MM.1S (cell line): ENCODE measurements at regions not wholly inside any gene's neighbourhood (a gene's known extent, or its start where the extent isn't known, plus 50 kb on each side); places are given as distances from the start of the nearest gene placed in this dataset.
"Not testable (repeated sequence)": the region's sequence is repeated elsewhere in the genome, so short reads cannot be mapped to it uniquely, and the experiment has no call there.

Experiments used
- DNase-seq: peaks from one replicate; pipeline ENCODE4 v3.0.0-alpha.2; 2015
- H2AFZ ChIP-seq: fragments of 300-600 bp; sonication (generic); 2 replicates; pipeline ENCODE4 v1.6.0; 2016; ENCODE audit warnings: antibody characterized with exemption, low read length
- H3F3A ChIP-seq: fragments of 300-600 bp; sonication (generic); 2 replicates; pipeline ENCODE4 v1.6.1; 2016; ENCODE audit warnings: mild to moderate bottlenecking, antibody characterized with exemption, low read length, moderate library complexity, mixed read lengths; ENCODE audit not compliant: insufficient read depth
- H3K27ac ChIP-seq: fragments of 300-600 bp; sonication (generic); 2 replicates; pipeline ENCODE4 v1.5.1; 2016; ENCODE audit warnings: mild to moderate bottlenecking, low read length
- H3K27me3 ChIP-seq: fragments of 300-600 bp; sonication (generic); replicated peaks from 2 replicates; pipeline ENCODE4 v1.6.0; 2016; ENCODE audit warnings: low read length; ENCODE audit not compliant: insufficient read depth
- H3K36me3 ChIP-seq: fragments of 300-600 bp; sonication (generic); replicated peaks from 2 replicates; pipeline ENCODE4 v1.6.1; 2016; ENCODE audit warnings: mild to moderate bottlenecking, low read length, mixed read lengths; ENCODE audit not compliant: insufficient read depth
- H3K4me1 ChIP-seq: fragments of 300-600 bp; sonication (generic); 2 replicates; pipeline ENCODE4 v1.6.1; 2016; ENCODE audit warnings: low read length, mixed read lengths
- H3K4me2 ChIP-seq: fragments of 300-600 bp; sonication (generic); 2 replicates; pipeline ENCODE4 v1.6.0; 2016; ENCODE audit warnings: low read depth, low read length
- H3K4me3 ChIP-seq: fragments of 300-600 bp; sonication (generic); 2 replicates; pipeline ENCODE4 v1.5.1; 2016; ENCODE audit warnings: low read length, mixed read lengths
- H3K79me2 ChIP-seq: fragments of 300-600 bp; sonication (generic); 2 replicates; pipeline ENCODE4 v1.6.1; 2016; ENCODE audit warnings: mixed run types, low read length, mixed read lengths
- H3K9ac ChIP-seq: fragments of 300-600 bp; sonication (generic); 2 replicates; pipeline ENCODE4 v1.6.1; 2016; ENCODE audit warnings: low read length, mixed read lengths
- H3K9me2 ChIP-seq: fragments of 300-600 bp; sonication (generic); replicated peaks from 2 replicates; pipeline ENCODE4 v1.6.1; 2016; ENCODE audit warnings: mild to moderate bottlenecking, low read length, mixed read lengths; ENCODE audit not compliant: insufficient read depth
- H3K9me3 ChIP-seq: fragments of 300-600 bp; sonication (generic); replicated peaks from 2 replicates; pipeline ENCODE4 v1.6.1; 2016; ENCODE audit warnings: mild to moderate bottlenecking, low read length, mixed read lengths; ENCODE audit not compliant: insufficient read depth
- H4K20me1 ChIP-seq: fragments of 300-600 bp; sonication (generic); 2 replicates; pipeline ENCODE4 v1.6.1; 2016; ENCODE audit warnings: mild to moderate bottlenecking, low read length, moderate library complexity, mixed read lengths; ENCODE audit not compliant: insufficient read depth
- CTCF ChIP-seq: fragments of 300-600 bp; sonication (generic); IDR thresholded peaks from 2 replicates; pipeline ENCODE4 v1.5.1; 2016; ENCODE audit warnings: antibody characterized with exemption, low read length, mixed read lengths
- EZH2 ChIP-seq: fragments of 300-600 bp; sonication (generic); optimal IDR thresholded peaks from 2 replicates; pipeline ENCODE3; 2017; ENCODE audit warnings: low read depth, mild to moderate bottlenecking, antibody characterized with exemption, low read length, mixed read lengths
- EZH2phosphoT487 ChIP-seq: fragments of 300-600 bp; sonication (generic); IDR thresholded peaks from 2 replicates; pipeline ENCODE4 v1.6.1; 2018; ENCODE audit warnings: antibody characterized with exemption, low read length

DNA sequence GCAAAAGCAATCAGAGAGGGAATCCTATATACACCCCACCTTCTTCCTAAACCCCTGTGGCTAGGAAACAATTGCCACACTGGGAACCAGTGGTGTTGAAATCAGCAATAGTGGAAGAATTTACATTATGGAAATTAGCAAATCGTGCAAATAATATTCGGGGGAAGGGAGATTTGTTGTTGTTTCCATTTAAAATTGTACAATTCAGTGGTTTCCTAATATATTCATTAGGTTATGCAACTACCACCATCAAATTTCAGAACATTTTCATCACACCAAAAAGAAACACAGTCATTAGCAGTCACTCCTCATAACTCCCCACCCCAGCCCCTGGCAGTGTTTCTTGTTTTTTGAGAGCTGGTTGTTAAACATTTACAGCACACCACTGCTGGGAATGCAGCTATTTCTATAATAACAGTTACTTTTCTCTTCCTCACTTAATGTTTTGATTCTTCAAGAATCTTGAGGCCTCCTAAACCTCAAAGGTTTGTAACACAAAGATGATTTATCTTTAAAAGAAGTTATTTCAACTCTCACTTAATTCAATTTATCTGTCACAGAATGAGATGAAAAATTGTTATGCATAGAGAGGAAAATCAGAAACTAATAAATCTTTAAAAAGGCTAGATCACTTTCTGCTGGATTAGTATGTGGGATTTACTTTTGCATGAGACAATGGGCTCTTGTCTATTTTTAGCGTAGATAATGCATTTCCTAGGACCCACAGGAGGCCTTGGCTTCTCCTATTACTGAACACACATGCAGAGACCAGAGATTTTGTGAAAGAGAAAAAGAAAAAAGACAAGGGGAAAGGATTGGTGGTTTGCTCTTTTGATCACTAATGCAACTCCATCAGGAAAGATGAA is 91.8 kb upstream of the DAPK1 start:
- H3K27me3 ChIP-seq: no peaks in the 10 kb centered on the region
- no peak overlapping the region for H2AFZ ChIP-seq
- no peaks in the 10 kb centered on the region for H3K4me1 ChIP-seq
- H3K9me3 ChIP-seq: no peaks in the 10 kb centered on the region
- no peak overlapping the region for H3K4me3 ChIP-seq
- no peaks in the 10 kb centered on the region for H3K79me2 ChIP-seq
- no peaks in the 10 kb centered on the region for H4K20me1 ChIP-seq
- no peaks in the 10 kb centered on the region for H3K9me2 ChIP-seq
- no peak overlapping the region for H3K9ac ChIP-seq
- no peak overlapping the region for H3K4me2 ChIP-seq
- no peaks in the 10 kb centered on the region for H3K36me3 ChIP-seq
- no peak for TF ChIP-seq EZH2phosphoT487
- TF ChIP-seq CTCF: no peak
- TF ChIP-seq EZH2: no peak
- DNase-seq: no peak
- H3K27ac ChIP-seq: no peak overlapping the region
- H3F3A ChIP-seq: no peaks in the 10 kb centered on the region

- Histone ChIP-seq H3K4me1 (no peaks in the 10 kb centered on the region), H3K9me2 (no peaks in the 10 kb centered on the region), H3K27me3 (no peaks in the 10 kb centered on the region), H3F3A (no peaks in the 10 kb centered on the region), H3K27ac (no peak overlapping the region), H3K4me3 (no peak overlapping the region), H4K20me1 (no peaks in the 10 kb centered on the region), H3K79me2 (no peaks in the 10 kb centered on the region), H3K9me3 (no peaks in the 10 kb centered on the region), H3K4me2 (no peak overlapping the region), H2AFZ (no peak overlapping the region), H3K36me3 (no peaks in the 10 kb centered on the region), H3K9ac (no peak overlapping the region)
- no peak for DNase-seq
- TF ChIP-seq CTCF (no peak), EZH2phosphoT487 (no peak), EZH2 (no peak)
These were observed 91.0 kb upstream of the DAPK1 start for GRCh38 chr9:87406543-87407166.

DNA sequence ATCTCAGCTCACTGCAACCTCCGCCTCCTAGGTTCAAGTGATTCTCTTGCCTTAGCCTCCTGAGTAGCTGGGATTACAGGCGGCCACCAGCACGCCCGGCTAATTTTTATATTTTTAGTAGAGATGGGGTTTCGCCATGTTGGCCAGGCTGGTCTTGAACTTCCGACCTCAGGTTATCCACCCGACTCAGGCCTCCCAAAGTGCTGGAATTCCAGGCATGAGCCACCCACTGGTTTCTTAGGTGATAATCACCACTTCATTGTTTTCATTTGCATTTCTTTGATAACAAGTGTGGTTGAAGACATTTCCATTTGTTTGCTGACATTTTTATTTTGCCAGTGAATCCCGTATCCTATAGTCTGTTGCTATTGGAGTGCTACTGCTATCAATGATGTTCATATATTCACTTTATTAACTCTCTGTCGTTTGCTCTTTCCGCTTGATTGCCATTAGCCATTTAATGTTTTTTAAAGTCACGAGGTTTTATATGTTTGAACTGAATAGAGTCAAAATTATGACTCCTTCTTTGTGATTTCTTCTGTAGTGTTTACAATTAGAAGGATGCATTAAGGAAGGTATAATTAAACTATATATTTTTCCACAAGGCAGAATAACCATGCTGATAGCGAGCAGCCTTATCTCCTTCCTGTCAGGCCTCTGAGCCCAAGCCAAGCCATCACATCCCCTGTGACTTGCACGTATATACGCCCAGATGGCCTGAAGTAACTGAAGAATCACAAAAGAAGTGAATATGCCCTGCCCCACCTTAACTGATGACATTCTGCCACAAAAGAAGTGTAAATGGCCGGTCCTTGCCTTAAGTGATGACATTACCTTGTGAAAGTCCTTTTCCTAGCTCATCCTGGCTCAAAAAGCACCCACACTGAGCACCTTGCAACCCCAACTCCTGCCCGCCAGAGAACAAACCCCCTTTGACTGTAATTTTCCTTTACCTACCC is 87.3 kb upstream of the DAPK1 start:
- H3K4me2 ChIP-seq, H3K9me3 ChIP-seq, H3K4me1 ChIP-seq, H3K36me3 ChIP-seq, H4K20me1 ChIP-seq, H3K27me3 ChIP-seq, H3K4me3 ChIP-seq, H3K9me2 ChIP-seq, H2AFZ ChIP-seq, H3K27ac ChIP-seq, H3K9ac ChIP-seq, DNase-seq, H3F3A ChIP-seq, H3K79me2 ChIP-seq: not testable (repeated sequence)
